ENCODE measurements at regions not wholly inside any gene's neighbourhood (a gene's known extent, or its start where the extent isn't known, plus 50 kb on each side); places are given as distances from the start of the nearest gene placed in this dataset.
A peak's percentile ranks its signal among the peaks of the same experiment; 100 is the strongest.

DNA sequence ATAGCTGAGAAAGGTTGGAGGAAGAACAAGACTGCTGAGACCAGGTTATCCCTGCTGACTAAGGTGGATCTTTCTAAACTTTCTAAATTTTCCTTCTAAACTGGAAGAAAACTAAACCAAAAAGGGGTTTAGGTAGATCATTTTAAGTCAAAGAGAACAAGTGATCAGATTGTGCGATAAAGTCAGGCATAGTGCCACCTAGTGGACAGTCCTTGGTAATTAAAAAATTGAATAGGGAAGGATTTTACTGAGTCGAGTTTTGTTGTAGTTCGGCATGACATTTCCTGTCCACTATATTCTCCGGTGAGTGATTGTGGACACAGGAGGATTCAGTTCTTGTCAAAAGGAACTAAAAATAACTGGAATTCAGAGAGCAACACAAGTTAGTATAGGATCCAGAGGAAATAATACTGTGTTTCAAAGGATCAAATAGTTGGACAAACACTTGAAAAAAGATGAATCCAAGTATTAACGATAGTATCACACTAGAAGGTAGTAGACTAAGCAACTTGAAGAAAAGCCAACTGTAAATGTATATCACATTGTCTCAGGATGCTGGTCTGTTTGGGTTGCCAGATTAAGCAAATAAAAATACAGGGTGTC is 1236.4 kb downstream of the FAM181B start:
- WGBS (ENCODE audit: extremely low coverage, insufficient read length, low lambda C conversion rate): no CpG with 5 or more reads among the region's 5 CpGs
- no peak overlapping the region for H2BK15ac ChIP-seq (ENCODE audit: low read depth, low read length)
- Mint-ChIP-seq H3K4me3 (no peak overlapping the region), H3K9me3 (peaks cover 0 to 4% of the 10 kb centered on the region in 2 experiments; a peak in 1 of 5 replicates), H3K36me3 (ENCODE audit: insufficient read depth in 1 of 3, low read depth in 3 of 3) (no peaks in the 10 kb centered on the region), H3K4me1 (peaks cover 36% of the 10 kb centered on the region in 2 experiments), H3K27ac (no peak overlapping the region), H3K27me3 (ENCODE audit: low read depth) (no peaks in the 10 kb centered on the region)
- no peaks in the 10 kb centered on the region for H3K23me2 ChIP-seq (ENCODE audit: insufficient read length, low read depth, low read length, poor library complexity, severe bottlenecking)
- peaks cover 2% of the 10 kb centered on the region; the same call in 1 of the 2 replicates for H3K4me1 ChIP-seq (ENCODE audit: insufficient read depth, low read length)
- H2BK20ac ChIP-seq (ENCODE audit: low read depth, low read length, poor library complexity, severe bottlenecking): no peak overlapping the region
- no peak overlapping the region for H3K23ac ChIP-seq (ENCODE audit: insufficient read length, low read depth, low read length)
- no peak overlapping the region for H3K56ac ChIP-seq (ENCODE audit: insufficient read length, low read depth, low read length)
- H3K27me3 ChIP-seq (ENCODE audit: insufficient read depth, low read length): no peaks in the 10 kb centered on the region
- no peak overlapping the region for H4K91ac ChIP-seq (ENCODE audit: insufficient read length, low read depth, low read length)
- no peaks in the 10 kb centered on the region for H3K9me3 ChIP-seq (ENCODE audit: control insufficient read depth, low read depth, low read length)
- no peak overlapping the region for H3K14ac ChIP-seq (ENCODE audit: insufficient read depth, low read length)
- no peak overlapping the region for H3K18ac ChIP-seq (ENCODE audit: insufficient read length, low read depth, low read length)
- H2AFZ ChIP-seq (ENCODE audit: low read length): no peak overlapping the region
- H3K79me2 ChIP-seq (ENCODE audit: insufficient read depth, low read length): no peaks in the 10 kb centered on the region
- no peak for DNase-seq
- H3K9ac ChIP-seq (ENCODE audit: extremely low read depth, insufficient read length, low read length): no peak overlapping the region
- no peak overlapping the region for H3K4me2 ChIP-seq (ENCODE audit: insufficient read depth, insufficient read length, low read length)
- H3K79me1 ChIP-seq (ENCODE audit: insufficient read depth, low read depth, low read length, poor library complexity, severe bottlenecking): no peaks in the 10 kb centered on the region
- H4K20me1 ChIP-seq (ENCODE audit: control insufficient read depth, insufficient read depth, insufficient read length): no peaks in the 10 kb centered on the region
- no peak overlapping the region for H3T11ph ChIP-seq (ENCODE audit: low read length)
- no peak overlapping the region for H2BK120ac ChIP-seq (ENCODE audit: low read depth, low read length, poor library complexity, severe bottlenecking)
- TF ChIP-seq CTCF (conservative IDR thresholded peaks at IDR 0.05): peak; percentile 76
- H3K4ac ChIP-seq (ENCODE audit: low read depth, low read length): no peak overlapping the region
- H2BK5ac ChIP-seq (ENCODE audit: insufficient read length, low read length): no peak overlapping the region
- H2BK12ac ChIP-seq (ENCODE audit: insufficient read length, low read depth, low read length): no peak overlapping the region
- H3K27ac ChIP-seq (ENCODE audit: insufficient read length, low read depth, low read length): no peak overlapping the region
- H4K5ac ChIP-seq (ENCODE audit: insufficient read length, low read depth, low read length): no peak overlapping the region
- no peak overlapping the region for H2AK5ac ChIP-seq (ENCODE audit: insufficient read length, low read length)
- no peak overlapping the region for H4K8ac ChIP-seq (replicated peaks; ENCODE audit: insufficient read length, low read depth, low read length)

All from H9 (cell line).